ENCODE measurements at regions not wholly inside any gene's neighbourhood (a gene's known extent, or its start where the extent isn't known, plus 50 kb on each side); places are given as distances from the start of the nearest gene placed in this dataset.
"Not testable (repeated sequence)": the region's sequence is repeated elsewhere in the genome, so short reads cannot be mapped to it uniquely, and the experiment has no call there.

- peaks cover 6% of the 10 kb centered on the region for H3K9me3 Mint-ChIP-seq
- H3K4me3 Mint-ChIP-seq, result no peak overlapping the region
- no peak for DNase-seq
- H3K27ac Mint-ChIP-seq, result no peak overlapping the region
- peaks cover 3% of the 10 kb centered on the region for H3K36me3 Mint-ChIP-seq
- H3K27me3 Mint-ChIP-seq, result no peaks in the 10 kb centered on the region
- no peaks in the 10 kb centered on the region for H3K4me1 Mint-ChIP-seq
These were observed 102.9 kb downstream of the LRRN1 start for GRCh38 chr3:3902161-3902560.

- DNase-seq, result no peak
- H3K4me3 Mint-ChIP-seq, result no peak overlapping the region
- no peaks in the 10 kb centered on the region for H3K4me1 Mint-ChIP-seq
- H3K36me3 Mint-ChIP-seq, result peaks cover 3% of the 10 kb centered on the region
- H3K9me3 Mint-ChIP-seq, result no peaks in the 10 kb centered on the region
- no peaks in the 10 kb centered on the region for H3K27me3 Mint-ChIP-seq
- H3K27ac Mint-ChIP-seq, result no peak overlapping the region
These were observed 106.9 kb downstream of the LRRN1 start for GRCh38 chr3:3906171-3906570.

DNA sequence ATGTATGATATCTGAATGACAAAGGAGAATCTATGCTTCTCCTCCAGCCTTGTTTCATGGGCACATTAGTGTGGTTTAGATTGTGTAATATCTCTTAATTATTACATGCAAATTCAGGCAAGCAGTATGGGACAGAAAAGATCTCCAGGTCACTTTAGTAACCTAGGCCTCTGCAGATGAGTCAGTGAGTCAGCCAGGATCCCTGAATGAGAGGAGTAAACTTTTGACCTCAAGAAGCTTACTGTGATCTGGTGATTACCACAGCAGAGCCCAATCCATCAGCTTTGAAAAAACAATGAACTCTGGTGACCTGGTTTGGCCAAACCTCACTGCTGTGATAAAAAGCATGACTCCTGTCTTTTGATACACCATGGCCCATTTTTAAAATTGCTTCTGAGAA lies 107.8 kb downstream of the LRRN1 start:
- Mint-ChIP-seq H3K27ac (no peak overlapping the region), H3K36me3 (peaks cover 3% of the 10 kb centered on the region), H3K9me3 (no peaks in the 10 kb centered on the region), H3K4me3 (no peak overlapping the region), H3K4me1 (no peaks in the 10 kb centered on the region), H3K27me3 (no peaks in the 10 kb centered on the region)
- DNase-seq, result no peak

GRCh38 chr3:3918763-3919162 lies 119.5 kb downstream of the LRRN1 start:
- Mint-ChIP-seq H3K27ac (no peak overlapping the region), H3K27me3 (no peaks in the 10 kb centered on the region), H3K4me1 (no peaks in the 10 kb centered on the region), H3K36me3 (peaks cover 1% of the 10 kb centered on the region), H3K9me3 (no peaks in the 10 kb centered on the region), H3K4me3 (no peak overlapping the region)
- DNase-seq, result no peak

- Mint-ChIP-seq H3K9me3 (no peaks in the 10 kb centered on the region), H3K4me3 (no peak overlapping the region), H3K27me3 (no peaks in the 10 kb centered on the region), H3K4me1 (no peaks in the 10 kb centered on the region), H3K36me3 (no peaks in the 10 kb centered on the region), H3K27ac (no peak overlapping the region)
- DNase-seq, result no peak
These were observed 120.1 kb downstream of the LRRN1 start for GRCh38 chr3:3919316-3919715.

DNA sequence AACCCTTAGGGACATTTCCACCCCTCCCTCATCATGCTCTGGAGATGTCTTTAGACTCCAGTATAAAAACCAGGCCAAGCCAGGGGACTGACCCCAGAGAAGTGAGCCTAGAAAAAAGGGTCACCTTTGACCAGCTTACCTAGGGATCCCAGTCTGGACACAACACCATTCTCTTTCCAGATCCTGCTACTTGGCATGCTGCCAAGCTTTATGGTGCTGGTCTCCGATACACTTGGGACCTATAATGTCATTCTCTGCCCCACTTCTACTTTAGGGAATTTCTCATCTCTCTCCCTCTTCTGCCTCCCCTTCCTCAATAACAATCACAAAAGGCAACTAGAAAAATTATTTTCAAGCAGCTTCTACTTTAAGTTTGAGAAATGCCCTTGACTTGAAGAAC lies 124.4 kb downstream of the LRRN1 start:
- H3K27me3 Mint-ChIP-seq, result no peaks in the 10 kb centered on the region

DNA sequence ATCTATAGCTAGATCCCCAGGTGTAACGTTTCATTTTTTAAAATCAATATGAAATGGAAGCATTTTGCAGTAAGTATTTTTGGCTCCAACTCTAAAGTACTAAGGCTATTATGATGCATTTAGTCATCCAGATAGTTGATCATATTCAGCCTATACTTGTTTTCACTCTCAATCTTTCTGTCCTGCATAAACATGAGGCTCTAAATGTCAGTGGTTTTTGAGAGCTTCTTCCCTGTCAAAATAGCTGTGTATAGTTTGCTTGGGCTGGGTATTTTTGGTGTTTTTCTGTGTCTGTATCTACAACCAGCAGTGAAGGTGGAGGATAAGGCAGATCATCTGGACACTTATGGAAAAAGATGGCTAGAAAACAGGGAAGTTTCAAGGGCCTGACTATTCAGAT lies 128.0 kb downstream of the LRRN1 start:
- Mint-ChIP-seq H3K36me3 (peaks cover 7% of the 10 kb centered on the region), H3K4me3 (no peak overlapping the region), H3K4me1 (no peaks in the 10 kb centered on the region), H3K27ac (no peak overlapping the region), H3K9me3 (peaks cover 2% of the 10 kb centered on the region), H3K27me3 (no peaks in the 10 kb centered on the region)
- DNase-seq, result no peak

More for the DNA sequence above, 124.4 kb downstream of the LRRN1 start:
- H3K36me3 Mint-ChIP-seq, result no peaks in the 10 kb centered on the region
- no peaks in the 10 kb centered on the region for H3K9me3 Mint-ChIP-seq
- no peak overlapping the region for H3K4me3 Mint-ChIP-seq
- DNase-seq, result no peak
- no peak overlapping the region for H3K27ac Mint-ChIP-seq
- no peaks in the 10 kb centered on the region for H3K4me1 Mint-ChIP-seq

DNA sequence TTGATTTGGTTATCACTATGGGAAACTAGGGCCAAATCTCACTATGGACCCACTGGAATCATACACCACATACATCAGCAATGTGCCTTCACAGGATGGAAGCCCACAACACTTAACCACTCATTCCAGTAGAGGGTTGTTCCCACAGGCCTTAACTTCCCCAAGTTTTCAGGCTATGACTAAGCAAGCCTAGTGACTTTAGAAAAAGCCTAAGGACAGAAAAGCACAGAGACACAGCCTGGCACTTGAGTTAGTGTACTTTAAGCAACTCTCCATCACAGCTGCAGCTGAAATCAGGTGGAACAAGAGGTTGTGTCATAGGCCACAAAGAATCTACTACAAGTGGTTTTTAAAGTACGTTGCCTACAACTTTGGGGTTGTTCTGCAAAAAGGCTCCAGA lies 128.7 kb downstream of the LRRN1 start:
- H3K4me1 Mint-ChIP-seq, result no peaks in the 10 kb centered on the region
- DNase-seq, result no peak
- peaks cover 2% of the 10 kb centered on the region for H3K9me3 Mint-ChIP-seq
- H3K4me3 Mint-ChIP-seq, result no peak overlapping the region
- H3K36me3 Mint-ChIP-seq, result peaks cover 7% of the 10 kb centered on the region
- no peaks in the 10 kb centered on the region for H3K27me3 Mint-ChIP-seq
- H3K27ac Mint-ChIP-seq, result no peak overlapping the region

GRCh38 chr3:3941380-3941779 lies 142.1 kb downstream of the LRRN1 start:
- peaks cover 45% of the 10 kb centered on the region for H3K9me3 Mint-ChIP-seq
- not testable (repeated sequence) for H3K4me3 Mint-ChIP-seq, DNase-seq, H3K27ac Mint-ChIP-seq, H3K36me3 Mint-ChIP-seq, H3K27me3 Mint-ChIP-seq, H3K4me1 Mint-ChIP-seq

GRCh38 chr3:3951071-3951470 lies 151.8 kb downstream of the LRRN1 start:
- no peak for DNase-seq
- Mint-ChIP-seq H3K9me3 (peaks cover 2% of the 10 kb centered on the region), H3K27me3 (no peaks in the 10 kb centered on the region), H3K4me1 (no peaks in the 10 kb centered on the region), H3K4me3 (no peak overlapping the region), H3K27ac (no peak overlapping the region), H3K36me3 (peaks cover 12% of the 10 kb centered on the region)

DNA sequence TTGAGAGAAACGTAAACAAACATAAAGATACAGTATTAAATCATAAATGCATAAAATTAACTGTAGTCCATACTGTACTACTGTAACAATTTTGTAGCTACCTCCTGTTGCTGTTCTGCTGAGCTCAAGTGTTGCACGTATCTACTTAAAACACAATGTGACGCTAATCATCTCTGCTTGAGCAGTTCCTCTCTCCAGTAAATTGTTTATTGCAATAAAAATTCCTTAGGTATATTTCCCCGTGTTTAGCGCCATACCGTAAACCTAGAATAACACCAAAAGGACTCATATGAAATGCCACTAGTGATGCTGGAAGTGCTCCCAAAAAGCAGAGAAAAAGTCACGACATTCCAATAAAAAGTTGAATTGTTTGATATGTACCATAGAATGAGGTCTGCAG lies 152.3 kb downstream of the LRRN1 start:
- Mint-ChIP-seq H3K9me3 (peaks cover 2% of the 10 kb centered on the region), H3K27me3 (no peaks in the 10 kb centered on the region), H3K4me3 (no peak overlapping the region), H3K27ac (no peak overlapping the region), H3K4me1 (no peaks in the 10 kb centered on the region), H3K36me3 (peaks cover 12% of the 10 kb centered on the region)
- no peak for DNase-seq

DNA sequence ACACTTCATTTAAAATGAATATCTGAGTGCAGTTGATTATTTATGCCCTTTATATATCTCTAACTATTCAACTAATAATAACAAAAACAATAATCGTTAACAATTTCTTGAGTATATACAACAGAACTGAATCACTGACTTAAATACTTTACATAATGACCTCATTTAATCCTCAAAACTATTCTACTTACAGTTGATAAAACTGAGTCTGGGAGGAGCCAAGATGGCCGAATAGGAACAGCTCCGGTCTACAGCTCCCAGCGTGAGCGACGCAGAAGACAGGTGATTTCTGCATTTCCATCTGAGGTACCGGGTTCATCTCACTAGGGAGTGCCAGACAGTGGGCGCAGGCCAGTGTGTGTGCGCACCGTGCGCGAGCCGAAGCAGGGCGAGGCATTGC lies 163.6 kb downstream of the LRRN1 start:
- H3K9me3 Mint-ChIP-seq, H3K4me1 Mint-ChIP-seq, H3K27ac Mint-ChIP-seq, H3K27me3 Mint-ChIP-seq, H3K4me3 Mint-ChIP-seq, DNase-seq, H3K36me3 Mint-ChIP-seq: not testable (repeated sequence)

GRCh38 chr3:3984053-3984452 lies 184.8 kb downstream of the LRRN1 start:
- Mint-ChIP-seq H3K4me1 (no peaks in the 10 kb centered on the region), H3K4me3 (no peak overlapping the region), H3K27me3 (no peaks in the 10 kb centered on the region), H3K9me3 (no peaks in the 10 kb centered on the region), H3K27ac (no peak overlapping the region), H3K36me3 (no peaks in the 10 kb centered on the region)
- DNase-seq, result no peak

DNA sequence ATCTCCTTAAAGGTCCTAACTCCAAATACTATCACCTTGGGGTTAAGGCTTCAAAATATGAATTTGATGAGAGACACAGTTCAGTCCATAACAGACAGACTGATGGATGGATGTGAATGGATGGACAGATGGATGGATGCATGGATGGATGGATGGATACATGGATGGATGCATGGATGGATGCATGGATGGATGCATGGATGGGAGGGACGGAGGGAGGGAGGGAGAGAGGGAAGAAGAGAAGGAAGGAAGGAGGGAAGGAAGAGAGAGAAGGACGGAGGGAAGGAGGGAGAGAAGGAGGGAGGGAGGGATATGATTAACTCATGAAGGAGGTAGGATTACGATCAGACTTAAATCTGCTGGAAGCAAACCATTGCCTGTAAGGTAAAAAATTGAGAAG lies 192.4 kb downstream of the LRRN1 start:
- Mint-ChIP-seq H3K4me3 (no peak overlapping the region), H3K9me3 (peaks cover 1% of the 10 kb centered on the region), H3K36me3 (no peaks in the 10 kb centered on the region), H3K27ac (no peak overlapping the region), H3K27me3 (no peaks in the 10 kb centered on the region), H3K4me1 (no peaks in the 10 kb centered on the region)
- no peak for DNase-seq

GRCh38 chr3:3992312-3992874 lies 193.2 kb downstream of the LRRN1 start:
- no peaks in the 10 kb centered on the region for H3K36me3 Mint-ChIP-seq
- no peak for DNase-seq
- H3K9me3 Mint-ChIP-seq, result peaks cover 1% of the 10 kb centered on the region
- H3K27me3 Mint-ChIP-seq, result no peaks in the 10 kb centered on the region
- no peak overlapping the region for H3K4me3 Mint-ChIP-seq
- H3K4me1 Mint-ChIP-seq, result no peaks in the 10 kb centered on the region
- no peak overlapping the region for H3K27ac Mint-ChIP-seq

- no peak overlapping the region for H3K27ac Mint-ChIP-seq
- no peaks in the 10 kb centered on the region for H3K36me3 Mint-ChIP-seq
- no peak overlapping the region for H3K4me3 Mint-ChIP-seq
- DNase-seq, result peak; percentile 9
- H3K9me3 Mint-ChIP-seq, result peaks cover 1% of the 10 kb centered on the region
- no peaks in the 10 kb centered on the region for H3K4me1 Mint-ChIP-seq
- no peaks in the 10 kb centered on the region for H3K27me3 Mint-ChIP-seq
These were observed 199.1 kb downstream of the LRRN1 start for GRCh38 chr3:3998140-3998922.

Data from activated naive CD8-positive, alpha-beta T cell treated with anti-CD3 and anti-CD28 coated beads for 36 hours (primary cell).